ENCODE measurements at regions not wholly inside any gene's neighbourhood (a gene's known extent, or its start where the extent isn't known, plus 50 kb on each side); places are given as distances from the start of the nearest gene placed in this dataset.

GRCh38 chr4:141922236-141922635, 285.9 kb downstream of the IL15 start:
- no peak for DNase-seq

GRCh38 chr4:141926406-141926805, 290.0 kb downstream of the IL15 start:
- no peak for DNase-seq

- no peak for DNase-seq
These were observed 296.1 kb downstream of the IL15 start for GRCh38 chr4:141932490-141932889.

GRCh38 chr4:141933978-141934377, 297.6 kb downstream of the IL15 start:
- DNase-seq = no peak

GRCh38 chr4:141955696-141956095, 319.3 kb downstream of the IL15 start:
- no peak for DNase-seq

GRCh38 chr4:141957416-141957815, 321.0 kb downstream of the IL15 start:
- DNase-seq = no peak

GRCh38 chr4:141962486-141962885, 326.1 kb downstream of the IL15 start:
- no peak for DNase-seq

- peak; percentile 1 for DNase-seq
These were observed 335.5 kb downstream of the IL15 start for GRCh38 chr4:141971869-141972268.

- no peak for DNase-seq
These were observed 336.6 kb downstream of the IL15 start for GRCh38 chr4:141972950-141973349.
